CD4-positive, CD25-positive, alpha-beta regulatory T cell (primary cell): ENCODE measurements at regions not wholly inside any gene's neighbourhood (a gene's known extent, or its start where the extent isn't known, plus 50 kb on each side); places are given as distances from the start of the nearest gene placed in this dataset.

ENCODE experiments used
- ATAC-seq, 2 donors: fragments of 150-1000 bp; cut with Tn5 transposase; one replicate each; pipeline ENCODE4 v1.10.0; 2021; ENCODE audit warnings: low read depth in 2 of 2, moderate number of reproducible peaks in 2 of 2, moderate library complexity in 1 of 2
- DNase-seq, 3 donors: peaks; one replicate each; pipeline versions ENCODE4 v3.0.0 to v3.0.0-alpha.2; 2012 to 2022; ENCODE audit warnings: mixed read lengths in 1 of 3
- H3K27ac ChIP-seq: one replicate; pipeline ENCODE4 v1.7.0; 2013; ENCODE audit warnings: mild to moderate bottlenecking, low read length; ENCODE audit not compliant: insufficient read depth, poor library complexity, severe bottlenecking
- H3K27me3 ChIP-seq: one replicate; pipeline ENCODE4 v1.7.0; 2013; ENCODE audit warnings: low read length; ENCODE audit not compliant: control insufficient read depth, insufficient read depth
- H3K36me3 ChIP-seq: one replicate; pipeline ENCODE4 v1.7.0; 2013; ENCODE audit warnings: mild to moderate bottlenecking, low read length, moderate library complexity; ENCODE audit not compliant: control insufficient read depth, insufficient read depth
- H3K4me1 ChIP-seq: 2 replicates; pipeline ENCODE4 v1.7.0; 2013; ENCODE audit warnings: mild to moderate bottlenecking, low read length; ENCODE audit not compliant: insufficient read depth, control insufficient read depth, poor library complexity, severe bottlenecking
- H3K4me3 ChIP-seq: one replicate; pipeline ENCODE4 v1.7.0; 2013; ENCODE audit warnings: low read depth, mild to moderate bottlenecking, low read length, moderate library complexity
- H3K9me3 ChIP-seq, 2 experiments: 1 replicate in 1 of 2; 2 replicates in 1 of 2; pipeline ENCODE4 v1.7.0; 2013; ENCODE audit warnings: low read length in 2 of 2, mild to moderate bottlenecking in 1 of 2, moderate library complexity in 1 of 2; ENCODE audit not compliant: control insufficient read depth in 2 of 2
- H3K27ac Mint-ChIP-seq, 3 donors: one replicate each; pipeline ENCODE4 v1.8.0; 2020 to 2022; ENCODE audit warnings: mild to moderate bottlenecking in 3 of 3, mixed read lengths in 3 of 3, moderate library complexity in 2 of 3
- H3K27me3 Mint-ChIP-seq: one replicate; pipeline ENCODE4 v1.8.0; 2022; ENCODE audit warnings: mild to moderate bottlenecking, mixed read lengths
- H3K36me3 Mint-ChIP-seq: one replicate; pipeline ENCODE4 v1.8.0; 2020; ENCODE audit warnings: mixed read lengths
- H3K4me1 Mint-ChIP-seq, 4 donors: one replicate each; pipeline ENCODE4 v1.8.0; 2020 to 2022; ENCODE audit warnings: mixed read lengths in 4 of 4, mild to moderate bottlenecking in 1 of 4
- H3K4me3 Mint-ChIP-seq, 4 donors: one replicate each; pipeline ENCODE4 v1.8.0; 2020 to 2022; ENCODE audit warnings: mild to moderate bottlenecking in 4 of 4, mixed read lengths in 4 of 4, moderate library complexity in 3 of 4
- H3K9me3 Mint-ChIP-seq, 7 donors: one replicate each; pipeline ENCODE4 v1.8.0; 2020 to 2022; ENCODE audit warnings: mixed read lengths in 7 of 7, mild to moderate bottlenecking in 3 of 7, moderate library complexity in 2 of 7

- no peak for ATAC-seq
- no peaks in the 10 kb centered on the region for H3K9me3 Mint-ChIP-seq
- no peak overlapping the region for H3K4me3 ChIP-seq
- H3K27ac Mint-ChIP-seq: no peak overlapping the region
- no peaks in the 10 kb centered on the region for H3K4me1 ChIP-seq
- no peak overlapping the region for H3K27ac ChIP-seq
- peaks cover 10% of the 10 kb centered on the region for H3K27me3 Mint-ChIP-seq
- H3K9me3 ChIP-seq: no peaks in the 10 kb centered on the region
- DNase-seq: no peak
- H3K4me3 Mint-ChIP-seq: no peak overlapping the region
- H3K36me3 Mint-ChIP-seq: no peaks in the 10 kb centered on the region
- peaks cover 5% of the 10 kb centered on the region for H3K27me3 ChIP-seq
- no peaks in the 10 kb centered on the region for H3K4me1 Mint-ChIP-seq
- no peaks in the 10 kb centered on the region for H3K36me3 ChIP-seq
Measured at GRCh38 chr3:17941152-17941551, 198.7 kb upstream of the TBC1D5 start.

DNA sequence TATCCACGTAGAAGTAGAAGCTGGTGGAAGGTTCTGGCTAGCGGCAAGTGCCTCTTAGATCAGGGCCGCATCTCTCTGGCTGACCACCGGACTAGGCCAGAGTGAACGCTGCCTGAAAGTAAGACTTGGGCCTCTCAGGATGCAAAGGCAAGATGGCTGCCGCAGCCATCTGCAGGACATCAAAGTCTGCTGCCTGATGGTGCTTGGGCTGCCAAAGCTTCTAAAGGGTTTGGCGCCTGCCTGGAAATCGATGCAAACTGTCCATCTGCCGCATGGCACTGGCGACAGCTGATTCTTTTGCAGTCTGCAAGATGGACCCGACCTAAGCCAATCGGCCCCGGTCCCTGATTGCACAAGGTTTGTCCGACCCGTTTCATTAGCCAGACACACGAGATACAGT lies 196.7 kb upstream of the TBC1D5 start:
- Mint-ChIP-seq H3K9me3 (no peaks in the 10 kb centered on the region), H3K4me1 (no peaks in the 10 kb centered on the region), H3K4me3 (no peak overlapping the region), H3K36me3 (no peaks in the 10 kb centered on the region), H3K27me3 (peaks cover 10% of the 10 kb centered on the region), H3K27ac (no peak overlapping the region)
- Histone ChIP-seq H3K4me1 (no peaks in the 10 kb centered on the region), H3K36me3 (no peaks in the 10 kb centered on the region), H3K4me3 (no peak overlapping the region), H3K27ac (no peak overlapping the region), H3K27me3 (no peaks in the 10 kb centered on the region), H3K9me3 (no peaks in the 10 kb centered on the region)
- ATAC-seq: no peak
- no peak for DNase-seq

DNA sequence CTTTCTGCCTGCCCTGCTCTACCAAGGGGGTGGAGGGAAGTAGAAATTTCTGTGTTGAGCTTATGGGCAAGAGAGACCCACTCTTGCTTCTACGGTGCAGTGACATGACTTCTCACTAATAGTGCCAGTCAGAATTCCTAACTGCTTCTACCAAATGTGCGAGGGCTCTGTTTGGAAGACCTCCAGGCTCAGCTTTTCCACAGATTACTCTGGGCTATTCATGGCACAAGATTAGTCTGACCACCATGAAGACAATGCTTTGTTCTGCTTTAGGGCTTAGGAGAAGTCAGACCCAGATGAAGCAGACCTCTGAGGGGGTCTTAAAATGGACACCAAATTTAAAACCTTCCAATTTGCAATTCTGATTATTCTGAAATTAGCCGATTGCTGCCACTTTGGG lies 195.9 kb upstream of the TBC1D5 start:
- no peak for DNase-seq
- H3K9me3 Mint-ChIP-seq: no peaks in the 10 kb centered on the region

GRCh38 chr3:17936736-17937480 lies 194.5 kb upstream of the TBC1D5 start:
- Histone ChIP-seq H3K36me3 (no peaks in the 10 kb centered on the region), H3K27me3 (no peaks in the 10 kb centered on the region), H3K4me3 (no peak overlapping the region), H3K9me3 (no peaks in the 10 kb centered on the region), H3K27ac (no peak overlapping the region), H3K4me1 (no peaks in the 10 kb centered on the region)
- DNase-seq (no peak), ATAC-seq (no peak)
- no peak overlapping the region for H3K27ac Mint-ChIP-seq
- peaks cover 10% of the 10 kb centered on the region for H3K27me3 Mint-ChIP-seq
- H3K4me1 Mint-ChIP-seq: no peaks in the 10 kb centered on the region
- H3K4me3 Mint-ChIP-seq: no peak overlapping the region
- no peaks in the 10 kb centered on the region for H3K9me3 Mint-ChIP-seq
- H3K36me3 Mint-ChIP-seq: no peaks in the 10 kb centered on the region

More for the DNA sequence above, 195.9 kb upstream of the TBC1D5 start:
- no peaks in the 10 kb centered on the region for H3K9me3 ChIP-seq
- H3K4me3 Mint-ChIP-seq: no peak overlapping the region
- H3K27me3 Mint-ChIP-seq: peaks cover 10% of the 10 kb centered on the region
- H3K4me1 ChIP-seq: no peaks in the 10 kb centered on the region
- no peaks in the 10 kb centered on the region for H3K36me3 Mint-ChIP-seq
- no peaks in the 10 kb centered on the region for H3K36me3 ChIP-seq
- H3K27me3 ChIP-seq: no peaks in the 10 kb centered on the region
- no peak for ATAC-seq
- no peaks in the 10 kb centered on the region for H3K4me1 Mint-ChIP-seq
- no peak overlapping the region for H3K4me3 ChIP-seq
- no peak overlapping the region for H3K27ac Mint-ChIP-seq
- H3K27ac ChIP-seq: no peak overlapping the region

GRCh38 chr3:17935222-17935621 lies 192.8 kb upstream of the TBC1D5 start:
- Mint-ChIP-seq H3K4me3 (no peak overlapping the region), H3K27me3 (peaks cover 10% of the 10 kb centered on the region), H3K36me3 (no peaks in the 10 kb centered on the region), H3K9me3 (no peaks in the 10 kb centered on the region), H3K4me1 (no peaks in the 10 kb centered on the region), H3K27ac (no peak overlapping the region)
- DNase-seq (no peak), ATAC-seq (no peak)
- H3K9me3 ChIP-seq: no peaks in the 10 kb centered on the region
- H3K36me3 ChIP-seq: no peaks in the 10 kb centered on the region
- H3K4me3 ChIP-seq: no peak overlapping the region
- no peak overlapping the region for H3K27ac ChIP-seq
- no peaks in the 10 kb centered on the region for H3K27me3 ChIP-seq
- no peaks in the 10 kb centered on the region for H3K4me1 ChIP-seq

DNA sequence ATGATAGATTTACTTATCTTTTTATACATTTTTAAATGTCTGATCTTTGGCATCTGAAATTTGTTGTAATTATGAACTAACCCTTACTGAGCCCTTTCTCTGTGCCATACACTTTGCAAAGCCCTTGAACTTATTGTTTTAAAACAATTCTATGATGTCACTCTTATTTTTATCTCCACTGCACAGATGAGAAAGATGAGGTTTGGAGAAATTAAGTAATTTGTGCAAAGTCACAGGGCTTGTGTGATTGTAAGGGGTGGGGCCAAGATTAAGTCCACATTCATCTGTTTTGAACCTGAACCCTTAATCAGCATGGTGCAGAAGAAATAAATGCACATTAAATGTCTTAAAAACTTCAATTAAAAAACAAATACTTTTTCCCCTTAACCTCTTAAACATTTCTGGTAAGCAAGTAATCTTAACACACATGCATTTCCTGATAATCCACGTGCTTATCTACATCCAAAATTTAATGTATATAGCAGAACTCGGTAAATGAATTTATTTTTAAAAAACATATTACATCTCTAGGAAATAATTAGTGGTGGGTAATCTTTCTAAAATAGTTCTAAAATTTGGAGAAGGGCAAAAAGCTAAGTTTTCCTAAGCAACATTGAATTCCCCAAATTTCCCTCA lies 189.8 kb upstream of the TBC1D5 start:
- no peak for ATAC-seq
- no peaks in the 10 kb centered on the region for H3K27me3 ChIP-seq

GRCh38 chr3:17931131-17931530 lies 188.7 kb upstream of the TBC1D5 start:
- no peak for ATAC-seq
- Mint-ChIP-seq H3K4me1 (no peaks in the 10 kb centered on the region), H3K27ac (no peak overlapping the region), H3K27me3 (peaks cover 5% of the 10 kb centered on the region), H3K4me3 (no peak overlapping the region), H3K36me3 (no peaks in the 10 kb centered on the region), H3K9me3 (no peaks in the 10 kb centered on the region)
- no peak overlapping the region for H3K27ac ChIP-seq
- H3K4me3 ChIP-seq: no peak overlapping the region
- no peaks in the 10 kb centered on the region for H3K4me1 ChIP-seq
- no peaks in the 10 kb centered on the region for H3K36me3 ChIP-seq
- no peaks in the 10 kb centered on the region for H3K9me3 ChIP-seq
- no peak for DNase-seq
- H3K27me3 ChIP-seq: no peaks in the 10 kb centered on the region

More for the DNA sequence above, 189.8 kb upstream of the TBC1D5 start:
- Histone ChIP-seq H3K9me3 (no peaks in the 10 kb centered on the region), H3K4me1 (no peaks in the 10 kb centered on the region), H3K27ac (no peak overlapping the region), H3K36me3 (no peaks in the 10 kb centered on the region), H3K4me3 (no peak overlapping the region)
- Mint-ChIP-seq H3K36me3 (no peaks in the 10 kb centered on the region), H3K4me1 (no peaks in the 10 kb centered on the region), H3K9me3 (no peaks in the 10 kb centered on the region), H3K27ac (no peak overlapping the region), H3K27me3 (peaks cover 10% of the 10 kb centered on the region), H3K4me3 (no peak overlapping the region)
- DNase-seq: no peak
